ENCODE measurements at regions not wholly inside any gene's neighbourhood (a gene's known extent, or its start where the extent isn't known, plus 50 kb on each side); places are given as distances from the start of the nearest gene placed in this dataset.

GRCh38 chr17:14921936-14922335, 343.2 kb downstream of the PMP22 start (continued):
- TF ChIP-seq ZNF281 (CRISPR knock-in tag; IDR thresholded peaks at IDR 0.05) = no peak

DNA sequence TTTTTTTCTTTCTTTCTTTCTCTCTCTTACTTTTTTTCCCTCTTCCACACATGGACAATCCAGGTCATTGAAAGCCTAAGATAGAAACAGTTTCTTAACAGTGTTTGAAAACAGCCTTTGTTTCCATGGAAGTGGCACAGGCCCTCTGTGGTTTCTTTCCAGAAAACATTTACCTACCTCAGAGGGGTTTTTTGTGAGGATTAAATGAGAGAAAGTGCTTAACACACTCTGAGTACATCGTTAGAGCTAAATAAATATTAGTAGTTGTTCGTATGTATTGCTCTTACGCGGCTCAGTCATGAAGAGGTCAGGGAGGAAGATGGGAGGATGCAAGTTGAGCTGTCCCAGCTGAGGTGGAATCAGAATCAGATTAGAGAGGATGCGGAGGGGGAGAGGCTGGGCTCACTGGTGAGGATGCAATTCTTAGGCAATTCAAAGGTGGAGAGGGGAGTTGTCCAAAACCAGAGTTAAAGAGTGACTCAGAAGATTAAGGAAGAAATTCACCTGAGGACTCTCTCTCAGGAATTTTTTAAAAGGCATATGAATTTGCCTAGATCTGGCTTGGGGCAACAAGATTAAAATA, 345.4 kb downstream of the PMP22 start:
- peaks cover 18% of the 10 kb centered on the region for H3K9me3 Mint-ChIP-seq
- H3K4me3 Mint-ChIP-seq = no peak overlapping the region
- ATAC-seq (peak; percentile 47), DNase-seq (ENCODE audit: low spot score) (no peak)
- peaks cover 13% of the 10 kb centered on the region for H3K36me3 Mint-ChIP-seq
- CTCF ChIA-PET = interaction anchor here (1.0 to 1.1 kb wide), 2 partner anchors 106 to 237 kb away, joined by 3 to 4 read pairs; no protein-coding TSS in a partner anchor
- no peaks in the 10 kb centered on the region for H3K27me3 Mint-ChIP-seq (ENCODE audit: low read depth)
- POLR2A ChIA-PET = no interaction called here
- H3K27ac Mint-ChIP-seq = no peak overlapping the region
- no peaks in the 10 kb centered on the region for H3K4me1 Mint-ChIP-seq
- TF ChIP-seq ZNF263 (CRISPR knock-in tag; IDR thresholded peaks at IDR 0.05; ENCODE audit: low read depth) (no peak), ZSCAN18 (CRISPR knock-in tag; IDR thresholded peaks at IDR 0.05) (no peak), SOX15 (CRISPR knock-in tag; IDR thresholded peaks at IDR 0.05) (no peak), ZNF396 (CRISPR knock-in tag; IDR thresholded peaks at IDR 0.05; ENCODE audit: borderline replicate concordance) (no peak)

DNA sequence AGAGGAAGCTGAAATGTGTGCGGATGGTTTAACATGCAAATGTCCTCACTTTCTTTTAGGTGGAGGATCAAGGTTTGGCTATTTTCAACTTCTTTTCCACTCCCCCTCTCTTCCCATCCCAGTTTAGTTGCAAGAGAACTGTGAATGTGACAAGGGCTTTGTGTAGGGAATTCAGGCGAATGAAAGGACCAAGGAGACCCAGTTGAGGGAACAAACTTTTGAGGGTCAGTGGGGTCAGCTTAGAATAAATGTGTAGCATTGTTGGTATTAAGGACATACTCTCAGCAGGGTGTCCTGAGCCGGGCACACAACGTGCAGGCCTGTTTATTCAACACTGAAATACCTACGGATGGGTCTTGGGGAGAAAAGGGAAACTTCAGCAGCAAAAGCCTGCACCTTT, 346.0 kb downstream of the PMP22 start:
- peak; percentile 32 for ATAC-seq
- Mint-ChIP-seq H3K27ac (no peak overlapping the region; the same call in 1 of the 2 replicates), H3K4me1 (no peaks in the 10 kb centered on the region), H3K27me3 (ENCODE audit: low read depth) (no peaks in the 10 kb centered on the region), H3K36me3 (peaks cover 13% of the 10 kb centered on the region), H3K9me3 (peaks cover 18% of the 10 kb centered on the region), H3K4me3 (no peak overlapping the region)
- CTCF ChIA-PET = interaction anchor here (1.0 to 1.1 kb wide), 2 partner anchors 105 to 237 kb away, joined by 3 to 4 read pairs; no protein-coding TSS in a partner anchor
- TF ChIP-seq ELF4 (CRISPR knock-in tag; IDR thresholded peaks at IDR 0.05; ENCODE audit: low read depth) (no peak), GRHL2 (CRISPR knock-in tag; IDR thresholded peaks at IDR 0.05; ENCODE audit: insufficient replicate concordance, severe bottlenecking) (no peak), NFE2L1 (CRISPR knock-in tag; IDR thresholded peaks at IDR 0.05) (no peak), KAT7 (CRISPR knock-in tag; IDR thresholded peaks at IDR 0.05; ENCODE audit: borderline replicate concordance) (no peak), ZNF219 (CRISPR knock-in tag; IDR thresholded peaks at IDR 0.05; ENCODE audit: borderline replicate concordance) (no peak), HMGA2 (CRISPR knock-in tag; IDR thresholded peaks at IDR 0.05) (no peak), ZNF423 (CRISPR knock-in tag; IDR thresholded peaks at IDR 0.05) (no peak), CREM (CRISPR knock-in tag; IDR thresholded peaks at IDR 0.05) (no peak), ATF3 (CRISPR knock-in tag; conservative IDR thresholded peaks at IDR 0.05) (no peak), SP1 (CRISPR knock-in tag; conservative IDR thresholded peaks at IDR 0.05) (no peak), RELA (CRISPR knock-in tag; IDR thresholded peaks at IDR 0.05; ENCODE audit: borderline replicate concordance) (no peak), ZBTB21 (CRISPR knock-in tag; IDR thresholded peaks at IDR 0.05; ENCODE audit: borderline replicate concordance) (no peak), ATF2 (CRISPR knock-in tag; IDR thresholded peaks at IDR 0.05; ENCODE audit: borderline replicate concordance, low read depth) (no peak), E2F1 (CRISPR knock-in tag; IDR thresholded peaks at IDR 0.05) (no peak), ZNF121 (CRISPR knock-in tag; IDR thresholded peaks at IDR 0.05) (no peak), EMX1 (CRISPR knock-in tag; IDR thresholded peaks at IDR 0.05) (no peak), SOX15 (CRISPR knock-in tag; IDR thresholded peaks at IDR 0.05) (no peak), MXD4 (CRISPR knock-in tag; IDR thresholded peaks at IDR 0.05; ENCODE audit: borderline replicate concordance) (no peak), ZNF671 (CRISPR knock-in tag; IDR thresholded peaks at IDR 0.05) (no peak)
- TF ChIP-seq, protein P1, sequence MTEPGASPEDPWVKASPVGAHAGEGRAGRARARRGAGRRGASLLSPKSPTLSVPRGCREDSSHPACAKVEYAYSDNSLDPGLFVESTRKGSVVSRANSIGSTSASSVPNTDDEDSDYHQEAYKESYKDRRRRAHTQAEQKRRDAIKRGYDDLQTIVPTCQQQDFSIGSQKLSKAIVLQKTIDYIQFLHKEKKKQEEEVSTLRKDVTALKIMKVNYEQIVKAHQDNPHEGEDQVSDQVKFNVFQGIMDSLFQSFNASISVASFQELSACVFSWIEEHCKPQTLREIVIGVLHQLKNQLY (CRISPR knock-in tag; IDR thresholded peaks at IDR 0.05) = no peak
- no peak for DNase-seq (ENCODE audit: low spot score)
- POLR2A ChIA-PET = no interaction called here

All from WTC11 (cell line).